B cell (primary cell): ENCODE measurements at regions not wholly inside any gene's neighbourhood (a gene's known extent, or its start where the extent isn't known, plus 50 kb on each side); places are given as distances from the start of the nearest gene placed in this dataset.

Source experiments
- ATAC-seq: fragments of 200-7000 bp; cut with Tn5 transposase; one replicate; pipeline ENCODE4 v1.10.0; 2021; ENCODE audit warnings: low read depth, mild to moderate bottlenecking, moderate number of reproducible peaks, moderate library complexity
- CTCF ChIA-PET: fragments of 350-600 bp; sonication (Branson Sonifier 250); formaldehyde crosslinking; loops from one replicate; lab custom pipeline; 2021; ENCODE audit warnings: antibody characterized with exemption, inconsistent platforms; lab: Charles Lee
- POLR2A ChIA-PET: fragments of 350-600 bp; sonication (Branson Sonifier 250); formaldehyde crosslinking; loops from one replicate; lab custom pipeline; 2021; ENCODE audit warnings: antibody characterized with exemption; lab: Charles Lee
- DNase-seq: peaks from one replicate; pipeline ENCODE4 v3.0.0; 2013
- H2AFZ ChIP-seq: 2 replicates; pipeline ENCODE4 v1.6.1; 2012; ENCODE audit warnings: mild to moderate bottlenecking, low read depth, low read length; ENCODE audit not compliant: insufficient read depth, poor library complexity, severe bottlenecking
- H3K27ac ChIP-seq, 2 donors: 1 replicate in 1 of 2; 2 replicates in 1 of 2; pipeline ENCODE4 v1.5.1; 2012 to 2013; ENCODE audit warnings: low read length in 2 of 2, mild to moderate bottlenecking in 2 of 2, moderate library complexity in 1 of 2
- H3K27me3 ChIP-seq, 4 experiments: fragments of 200-600 bp in 1 of 4; sonication (generic) in 1 of 4; replicated peaks in 1 of 4; 1 replicate in 2 of 4; 2 replicates in 2 of 4; pipeline versions ENCODE4 v1.6.1 to v1.7.0; 2013 to 2016; ENCODE audit warnings: low read length in 3 of 4, mild to moderate bottlenecking in 2 of 4, mixed read lengths in 1 of 4, moderate library complexity in 1 of 4; ENCODE audit not compliant: insufficient read depth in 4 of 4, control insufficient read depth in 3 of 4; ENCODE audit errors: control extremely low read depth in 1 of 4
- H3K36me3 ChIP-seq, 2 experiments: replicated peaks in 1 of 2; 1 replicate in 1 of 2; 2 replicates in 1 of 2; pipeline versions ENCODE4 v1.6.1 to v1.7.1; 2013; ENCODE audit warnings: low read length in 1 of 2; ENCODE audit not compliant: insufficient read depth in 2 of 2, control insufficient read depth in 1 of 2; ENCODE audit errors: control extremely low read depth in 1 of 2, extremely low read depth in 1 of 2
- H3K4me1 ChIP-seq, 2 donors: fragments of 200-600 bp in 1 of 2; sonication (generic) in 1 of 2; 1 replicate in 1 of 2; 2 replicates in 1 of 2; pipeline versions ENCODE4 v1.5.1 to v1.6.1; 2013 to 2017; ENCODE audit warnings: low read length in 2 of 2; ENCODE audit not compliant: control insufficient read depth in 2 of 2, insufficient read depth in 2 of 2
- H3K4me2 ChIP-seq: replicated peaks from 2 replicates; pipeline ENCODE3; 2012; ENCODE audit warnings: mild to moderate bottlenecking, low read depth, low read length; ENCODE audit not compliant: poor library complexity, severe bottlenecking
- H3K4me3 ChIP-seq, 5 experiments: fragments of 200-600 bp in 1 of 5; sonication (generic) in 1 of 5; 1 replicate in 3 of 5; 2 replicates in 2 of 5; pipeline versions ENCODE4 v1.5.1 to v1.7.0; 2011 to 2016; ENCODE audit warnings: low read length in 4 of 5, mild to moderate bottlenecking in 4 of 5, low read depth in 2 of 5, control low read depth in 1 of 5, moderate library complexity in 1 of 5; ENCODE audit not compliant: insufficient read depth in 1 of 5; ENCODE audit errors: control extremely low read depth in 1 of 5, extremely low read depth in 1 of 5
- H3K79me2 ChIP-seq: fragments of 200-600 bp; sonication (generic); one replicate; pipeline ENCODE4 v1.6.0; 2016; ENCODE audit warnings: low read length; ENCODE audit not compliant: control insufficient read depth, insufficient read depth
- H3K9ac ChIP-seq: fragments of 200-600 bp; sonication (generic); 2 replicates; pipeline ENCODE4 v1.6.1; 2017; ENCODE audit warnings: mild to moderate bottlenecking, low read length, moderate library complexity
- H3K9me3 ChIP-seq, 3 donors: one replicate each; pipeline versions ENCODE4 v1.6.1 to v1.7.1; 2013; ENCODE audit warnings: low read length in 2 of 3; ENCODE audit not compliant: control insufficient read depth in 2 of 3, insufficient read depth in 1 of 3; ENCODE audit errors: control extremely low read depth in 1 of 3
- H4K20me1 ChIP-seq: 2 replicates; pipeline ENCODE4 v1.6.0; 2012; ENCODE audit warnings: mild to moderate bottlenecking, low read length; ENCODE audit not compliant: insufficient read depth, control insufficient read depth, poor library complexity, severe bottlenecking
- H3K27ac Mint-ChIP-seq: one replicate; pipeline ENCODE4 v1.8.0; 2021; ENCODE audit warnings: mixed read lengths
- H3K27me3 Mint-ChIP-seq: one replicate; pipeline ENCODE4 v1.8.0; 2021; ENCODE audit warnings: mixed read lengths
- H3K4me1 Mint-ChIP-seq: one replicate; pipeline ENCODE4 v1.8.0; 2021; ENCODE audit warnings: mixed read lengths
- H3K4me3 Mint-ChIP-seq: one replicate; pipeline ENCODE4 v1.8.0; 2021; ENCODE audit warnings: mixed read lengths
- H3K9me3 Mint-ChIP-seq: one replicate; pipeline ENCODE4 v1.8.0; 2022; ENCODE audit warnings: mixed read lengths; ENCODE audit not compliant: insufficient read depth
- CTCF ChIP-seq: fragments of 200-600 bp; IDR thresholded peaks from one replicate; pipeline ENCODE4 v1.8.0; 2022; ENCODE audit warnings: antibody characterized with exemption, mild to moderate bottlenecking
- EZH2 ChIP-seq: IDR thresholded peaks from 2 replicates; pipeline ENCODE4 v1.6.1; 2012; ENCODE audit warnings: borderline replicate concordance, low read depth, mild to moderate bottlenecking, moderate library complexity, low read length; ENCODE audit not compliant: insufficient read depth, poor library complexity, severe bottlenecking
- WGBS: methylation state at CpG from one replicate; pipeline ENCODE4 v1.1.5; 2013; ENCODE audit warnings: missing lambda C conversion rate; ENCODE audit not compliant: insufficient coverage; 5-methylcytosine and 5-hydroxymethylcytosine counted together
- intact Hi-C: fragments of 100-400 bp; cut with micrococcal nuclease; formaldehyde crosslinking; loops from one replicate; pipeline ENCODE4 v1.10.0; 2022

GRCh38 chr18:39319141-39319540 lies 1753.5 kb upstream of the CELF4 start:
- TF ChIP-seq CTCF (no peak), EZH2 (no peak)
- Histone ChIP-seq H3K9ac (no peak overlapping the region), H3K4me3 (no peak overlapping the region), H2AFZ (no peak overlapping the region), H3K36me3 (no peaks in the 10 kb centered on the region), H3K4me1 (no peaks in the 10 kb centered on the region), H3K4me2 (no peak overlapping the region), H3K79me2 (no peaks in the 10 kb centered on the region), H3K9me3 (no peaks in the 10 kb centered on the region), H4K20me1 (no peaks in the 10 kb centered on the region), H3K27me3 (no peaks in the 10 kb centered on the region), H3K27ac (no peak overlapping the region)
- Mint-ChIP-seq H3K9me3 (no peaks in the 10 kb centered on the region), H3K27me3 (no peaks in the 10 kb centered on the region), H3K4me3 (no peak overlapping the region), H3K27ac (no peak overlapping the region), H3K4me1 (peaks cover 5% of the 10 kb centered on the region)
- POLR2A ChIA-PET, result no interaction called here
- no peak for DNase-seq
- ATAC-seq, result no peak
- intact Hi-C loops, result no loop called here
- CTCF ChIA-PET, result no interaction called here

GRCh38 chr18:39318462-39318861 lies 1752.9 kb upstream of the CELF4 start:
- Histone ChIP-seq H3K9me3 (no peaks in the 10 kb centered on the region), H3K4me2 (no peak overlapping the region), H4K20me1 (no peaks in the 10 kb centered on the region), H3K36me3 (no peaks in the 10 kb centered on the region), H2AFZ (no peak overlapping the region), H3K27me3 (no peaks in the 10 kb centered on the region), H3K4me3 (no peak overlapping the region), H3K79me2 (no peaks in the 10 kb centered on the region), H3K4me1 (no peaks in the 10 kb centered on the region), H3K27ac (no peak overlapping the region), H3K9ac (no peak overlapping the region)
- peaks cover 5% of the 10 kb centered on the region for H3K4me1 Mint-ChIP-seq
- H3K4me3 Mint-ChIP-seq, result no peak overlapping the region
- no peaks in the 10 kb centered on the region for H3K9me3 Mint-ChIP-seq
- intact Hi-C loops, result no loop called here
- no peak for TF ChIP-seq EZH2
- no peak for TF ChIP-seq CTCF
- H3K27me3 Mint-ChIP-seq, result no peaks in the 10 kb centered on the region
- H3K27ac Mint-ChIP-seq, result no peak overlapping the region
- POLR2A ChIA-PET, result no interaction called here
- no peak for DNase-seq
- 93% methylated on average over 2 of the region's 2 CpGs for WGBS
- CTCF ChIA-PET, result no interaction called here
- ATAC-seq, result no peak
